Muscle layer of colon (tissue), 2 donors: ENCODE measurements at regions not wholly inside any gene's neighbourhood (a gene's known extent, or its start where the extent isn't known, plus 50 kb on each side); places are given as distances from the start of the nearest gene placed in this dataset.

ENCODE experiments used
- H3K27ac ChIP-seq: one replicate; pipeline ENCODE4 v1.7.0; 2013; ENCODE audit warnings: low read depth, mild to moderate bottlenecking, low read length, moderate library complexity
- H3K27me3 ChIP-seq, 2 donors: one replicate each; pipeline ENCODE4 v1.7.0; 2013; ENCODE audit warnings: low read length in 2 of 2, mild to moderate bottlenecking in 2 of 2; ENCODE audit not compliant: insufficient read depth in 2 of 2, control insufficient read depth in 1 of 2
- H3K36me3 ChIP-seq: one replicate; pipeline ENCODE4 v1.7.0; 2013; ENCODE audit warnings: mild to moderate bottlenecking, low read length; ENCODE audit not compliant: insufficient read depth
- H3K4me1 ChIP-seq: one replicate; pipeline ENCODE4 v1.7.0; 2013; ENCODE audit warnings: mild to moderate bottlenecking, low read length; ENCODE audit not compliant: insufficient read depth
- H3K4me3 ChIP-seq, 2 donors: one replicate each; pipeline ENCODE4 v1.7.0; 2013; ENCODE audit warnings: low read length in 2 of 2, low read depth in 1 of 2, mild to moderate bottlenecking in 1 of 2, moderate library complexity in 1 of 2
- H3K9ac ChIP-seq: one replicate; pipeline ENCODE4 v1.7.0; 2013; ENCODE audit warnings: low read length
- H3K9me3 ChIP-seq: one replicate; pipeline ENCODE4 v1.7.0; 2013; ENCODE audit warnings: mild to moderate bottlenecking, low read length
- donor health status: abdominal sarcoma.
- donor health status: Adenocarcinoma of cecum.

- H3K9me3 ChIP-seq = no peaks in the 10 kb centered on the region
- no peak overlapping the region for H3K4me3 ChIP-seq
These were observed 554.8 kb upstream of the CDH4 start for GRCh38 chr20:60697252-60697651.

GRCh38 chr20:60700728-60701127 is 551.3 kb upstream of the CDH4 start:
- H3K9me3 ChIP-seq = no peaks in the 10 kb centered on the region
- no peaks in the 10 kb centered on the region for H3K4me1 ChIP-seq
- H3K9ac ChIP-seq = no peak overlapping the region

More at GRCh38 chr20:60697252-60697651, 554.8 kb upstream of the CDH4 start:
- H3K9ac ChIP-seq = no peak overlapping the region
- H3K4me1 ChIP-seq = no peaks in the 10 kb centered on the region
- no peak overlapping the region for H3K27ac ChIP-seq
- no peaks in the 10 kb centered on the region for H3K36me3 ChIP-seq
- H3K27me3 ChIP-seq = no peaks in the 10 kb centered on the region

GRCh38 chr20:60704147-60704546 is 547.9 kb upstream of the CDH4 start:
- Histone ChIP-seq H3K4me1 (no peaks in the 10 kb centered on the region), H3K27me3 (no peaks in the 10 kb centered on the region), H3K9ac (no peak overlapping the region), H3K4me3 (no peak overlapping the region), H3K27ac (no peak overlapping the region), H3K9me3 (no peaks in the 10 kb centered on the region), H3K36me3 (no peaks in the 10 kb centered on the region)

More at GRCh38 chr20:60700728-60701127, 551.3 kb upstream of the CDH4 start:
- Histone ChIP-seq H3K27ac (no peak overlapping the region), H3K27me3 (no peaks in the 10 kb centered on the region), H3K36me3 (no peaks in the 10 kb centered on the region), H3K4me3 (no peak overlapping the region)

DNA sequence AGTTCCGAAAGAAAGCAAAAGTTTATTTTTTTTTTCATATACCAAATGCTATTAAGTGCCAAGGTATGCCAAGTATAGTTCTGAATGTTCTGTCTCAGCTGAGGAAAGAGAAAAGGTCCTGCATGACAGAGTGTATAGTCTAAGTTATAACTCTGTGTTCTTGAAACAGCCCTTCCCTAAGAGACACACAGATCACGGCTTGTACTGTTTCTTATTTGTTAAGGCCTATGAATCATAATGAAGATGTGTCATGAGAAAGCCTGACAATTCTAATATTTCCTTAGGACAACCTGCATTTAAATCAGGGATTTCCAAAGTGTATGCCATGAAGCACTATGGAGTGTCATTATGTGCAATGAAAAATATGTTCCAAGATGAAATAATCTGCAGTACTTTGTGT is 538.7 kb upstream of the CDH4 start:
- Histone ChIP-seq H3K4me1 (no peaks in the 10 kb centered on the region), H3K27me3 (no peaks in the 10 kb centered on the region), H3K27ac (no peak overlapping the region), H3K4me3 (no peak overlapping the region), H3K9ac (no peak overlapping the region), H3K36me3 (no peaks in the 10 kb centered on the region), H3K9me3 (no peaks in the 10 kb centered on the region)

DNA sequence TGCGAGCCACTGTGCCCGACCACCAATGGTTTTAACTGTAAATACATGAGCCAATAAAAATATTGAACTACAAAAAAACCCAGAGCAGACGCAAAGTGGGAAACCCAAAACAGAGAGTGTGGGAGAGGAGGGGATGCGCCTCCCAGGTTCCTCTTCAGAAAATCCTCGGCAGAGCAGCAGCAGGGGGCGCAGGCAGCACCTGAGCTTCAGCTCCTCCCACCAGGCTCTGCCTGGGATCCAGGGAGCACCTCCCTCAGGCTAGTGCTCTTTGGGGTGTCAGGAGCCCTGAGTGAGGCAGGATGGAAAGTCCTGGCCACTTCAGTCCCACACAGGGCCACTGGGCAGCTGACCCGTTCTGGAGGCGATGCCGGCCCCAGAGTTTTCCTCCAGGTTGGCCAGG is 536.9 kb upstream of the CDH4 start:
- Histone ChIP-seq H3K4me3 (no peak overlapping the region), H3K27ac (no peak overlapping the region), H3K4me1 (no peaks in the 10 kb centered on the region), H3K9me3 (no peaks in the 10 kb centered on the region), H3K27me3 (no peaks in the 10 kb centered on the region), H3K36me3 (no peaks in the 10 kb centered on the region), H3K9ac (no peak overlapping the region)

- H3K36me3 ChIP-seq = no peaks in the 10 kb centered on the region
- H3K9me3 ChIP-seq = no peaks in the 10 kb centered on the region
- no peak overlapping the region for H3K4me3 ChIP-seq
- no peaks in the 10 kb centered on the region for H3K4me1 ChIP-seq
- no peak overlapping the region for H3K27ac ChIP-seq
- H3K9ac ChIP-seq = no peak overlapping the region
- H3K27me3 ChIP-seq = no peaks in the 10 kb centered on the region
These were observed 533.1 kb upstream of the CDH4 start for GRCh38 chr20:60718743-60719480.

- Histone ChIP-seq H3K4me3 (no peak overlapping the region), H3K9me3 (no peaks in the 10 kb centered on the region), H3K36me3 (no peaks in the 10 kb centered on the region), H3K4me1 (no peaks in the 10 kb centered on the region), H3K9ac (no peak overlapping the region), H3K27ac (no peak overlapping the region), H3K27me3 (no peaks in the 10 kb centered on the region)
These were observed 526.7 kb upstream of the CDH4 start for GRCh38 chr20:60725311-60725906.

- Histone ChIP-seq H3K4me1 (no peaks in the 10 kb centered on the region), H3K9me3 (no peaks in the 10 kb centered on the region), H3K27ac (no peak overlapping the region), H3K27me3 (no peaks in the 10 kb centered on the region), H3K9ac (no peak overlapping the region), H3K4me3 (no peak overlapping the region), H3K36me3 (no peaks in the 10 kb centered on the region)
These were observed 524.6 kb upstream of the CDH4 start for GRCh38 chr20:60727425-60727824.

- H3K9me3 ChIP-seq = no peaks in the 10 kb centered on the region
- no peaks in the 10 kb centered on the region for H3K27me3 ChIP-seq
- H3K4me1 ChIP-seq = no peaks in the 10 kb centered on the region
- no peak overlapping the region for H3K27ac ChIP-seq
- H3K9ac ChIP-seq = no peak overlapping the region
- no peaks in the 10 kb centered on the region for H3K36me3 ChIP-seq
- H3K4me3 ChIP-seq = no peak overlapping the region
These were observed 523.4 kb upstream of the CDH4 start for GRCh38 chr20:60728705-60729104.

- H3K36me3 ChIP-seq = no peaks in the 10 kb centered on the region
- no peaks in the 10 kb centered on the region for H3K4me1 ChIP-seq
- no peak overlapping the region for H3K27ac ChIP-seq
- H3K9me3 ChIP-seq = no peaks in the 10 kb centered on the region
- H3K27me3 ChIP-seq = no peaks in the 10 kb centered on the region
- H3K4me3 ChIP-seq = no peak overlapping the region
- no peak overlapping the region for H3K9ac ChIP-seq
These were observed 522.7 kb upstream of the CDH4 start for GRCh38 chr20:60729135-60729900.

DNA sequence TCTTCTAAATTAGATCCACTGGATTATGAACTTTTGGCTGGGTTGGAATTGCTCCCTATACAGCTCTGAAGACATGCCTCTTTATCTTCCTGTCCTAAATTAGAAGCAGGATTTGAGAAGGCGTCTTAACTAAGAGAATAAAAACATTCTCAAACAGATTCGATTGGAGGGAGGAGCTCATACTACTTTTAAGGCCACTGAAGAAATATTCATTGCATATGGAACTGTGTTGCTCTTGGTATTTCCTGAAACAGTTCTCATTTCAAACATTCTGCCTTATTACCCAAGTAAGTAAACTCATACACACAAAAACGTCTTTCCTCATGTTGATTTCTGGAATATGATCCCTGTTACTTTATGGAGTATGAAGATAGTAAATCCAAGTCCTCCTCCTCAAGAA is 519.7 kb upstream of the CDH4 start:
- H3K4me1 ChIP-seq = no peaks in the 10 kb centered on the region
- no peak overlapping the region for H3K27ac ChIP-seq
- H3K4me3 ChIP-seq = no peak overlapping the region
- no peak overlapping the region for H3K9ac ChIP-seq
- H3K27me3 ChIP-seq = no peaks in the 10 kb centered on the region
- no peaks in the 10 kb centered on the region for H3K9me3 ChIP-seq
- H3K36me3 ChIP-seq = no peaks in the 10 kb centered on the region
